Medulla oblongata (tissue), 1 donor: ENCODE measurements at regions not wholly inside any gene's neighbourhood (a gene's known extent, or its start where the extent isn't known, plus 50 kb on each side); places are given as distances from the start of the nearest gene placed in this dataset.
"Not testable (repeated sequence)": the region's sequence is repeated elsewhere in the genome, so short reads cannot be mapped to it uniquely, and the experiment has no call there.

ENCODE experiments used
- DNase-seq: peaks from one replicate; pipeline ENCODE4 v3.0.0-alpha.2; 2015; ENCODE audit errors: extremely low spot score

DNA sequence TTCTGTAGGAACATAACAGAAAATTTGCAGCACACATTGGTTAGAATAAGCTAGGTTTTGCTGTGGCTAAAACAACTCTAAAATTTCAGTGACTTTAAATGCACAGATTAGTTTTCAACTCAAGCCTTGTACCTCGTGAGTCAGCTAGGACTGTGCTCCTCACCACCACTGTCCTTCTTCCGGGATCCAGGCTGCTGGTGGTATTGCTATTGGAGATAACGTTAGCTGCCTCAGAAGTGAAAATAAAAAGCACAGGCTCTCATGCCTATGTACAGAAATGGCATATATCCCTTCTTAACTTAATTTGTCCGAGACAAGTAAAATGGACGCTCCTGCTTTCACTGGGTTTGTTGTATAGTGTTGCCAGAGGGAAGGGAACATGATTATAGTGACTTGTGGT is 931.1 kb upstream of the EYS start:
- no peak for DNase-seq

- no peak for DNase-seq
These were observed 921.9 kb upstream of the EYS start for GRCh38 chr6:66628917-66629316.

GRCh38 chr6:66623050-66623449 is 916.0 kb upstream of the EYS start:
- DNase-seq = no peak

DNA sequence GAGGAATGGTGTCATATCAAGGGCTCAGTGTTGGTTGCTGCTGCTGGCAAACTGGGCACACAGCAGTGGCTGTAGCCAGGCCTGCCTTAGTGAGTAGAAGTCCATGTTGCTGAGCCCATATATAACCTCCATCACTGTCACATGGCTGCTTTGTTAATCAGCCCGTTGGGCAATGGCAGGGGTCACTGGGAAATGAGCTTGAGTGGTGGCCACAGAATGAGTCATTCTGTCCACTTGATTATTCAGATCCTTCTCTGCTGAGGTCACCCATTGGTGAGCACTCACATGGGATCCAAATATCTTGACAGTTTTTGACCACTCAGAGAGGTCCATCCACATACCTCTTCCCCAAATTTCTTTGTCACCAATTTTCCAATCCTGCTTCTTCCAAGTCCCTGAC is 898.9 kb upstream of the EYS start:
- DNase-seq = no peak

DNA sequence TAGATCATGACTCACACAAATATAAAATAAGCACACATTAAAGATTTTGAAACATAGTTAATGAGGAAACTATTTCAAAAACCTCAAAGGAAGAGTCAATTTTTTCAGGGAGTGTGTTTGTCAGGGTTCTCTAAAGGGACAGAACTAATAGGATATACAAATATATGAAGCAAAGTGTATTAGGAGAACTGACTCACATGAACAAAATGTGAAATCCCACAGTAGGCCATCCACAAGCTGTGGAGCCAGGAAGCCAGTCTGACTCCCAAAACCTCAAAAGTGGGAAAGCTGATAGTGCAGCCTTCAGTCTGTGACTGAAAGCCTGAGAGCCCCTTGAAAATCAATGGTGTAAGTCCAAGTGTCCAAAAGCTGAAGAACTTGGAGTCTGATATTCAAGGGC is 898.0 kb upstream of the EYS start:
- DNase-seq = no peak

- no peak for DNase-seq
These were observed 892.5 kb upstream of the EYS start for GRCh38 chr6:66599541-66599940.

- no peak for DNase-seq
These were observed 871.3 kb upstream of the EYS start for GRCh38 chr6:66578362-66578761.

GRCh38 chr6:66568271-66568670 is 861.2 kb upstream of the EYS start:
- no peak for DNase-seq

DNA sequence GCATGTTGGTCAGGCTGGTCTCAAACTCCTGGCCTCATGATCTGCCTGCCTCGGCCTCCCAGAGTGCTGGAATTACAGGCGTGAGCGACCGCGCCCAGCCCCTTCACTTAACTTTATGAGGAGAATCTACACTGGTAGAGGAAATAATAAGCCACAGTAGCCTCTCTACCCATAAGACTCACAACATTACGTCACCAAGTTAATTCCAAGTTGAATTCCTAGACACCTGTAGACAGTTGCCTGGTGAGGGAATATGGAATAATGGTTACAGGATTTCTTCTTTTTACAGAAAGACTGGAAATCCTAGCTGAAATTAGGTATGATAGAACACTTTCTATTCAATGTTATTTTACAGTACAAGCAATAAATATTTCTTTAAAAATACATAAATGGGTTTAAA is 854.5 kb upstream of the EYS start:
- DNase-seq = no peak

DNA sequence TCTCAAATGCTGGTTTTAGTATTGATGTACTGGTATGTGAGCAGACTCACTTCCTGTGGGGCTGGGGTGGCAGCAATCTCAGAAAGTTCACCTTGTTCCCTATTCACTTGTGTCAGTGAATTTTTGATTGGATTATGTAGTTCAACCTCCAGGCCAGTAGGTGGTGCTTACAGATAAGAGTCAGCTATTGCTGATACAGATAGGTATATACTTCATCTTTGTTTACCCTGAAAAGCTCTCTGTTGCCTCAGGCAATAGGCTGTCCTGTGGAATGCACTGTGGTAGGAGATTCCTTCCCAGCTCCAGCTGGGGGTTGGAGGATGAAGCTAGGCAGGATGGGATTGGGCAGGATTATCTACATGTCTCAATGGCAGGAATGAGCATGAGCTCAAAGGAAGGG is 851.2 kb upstream of the EYS start:
- no peak for DNase-seq

DNA sequence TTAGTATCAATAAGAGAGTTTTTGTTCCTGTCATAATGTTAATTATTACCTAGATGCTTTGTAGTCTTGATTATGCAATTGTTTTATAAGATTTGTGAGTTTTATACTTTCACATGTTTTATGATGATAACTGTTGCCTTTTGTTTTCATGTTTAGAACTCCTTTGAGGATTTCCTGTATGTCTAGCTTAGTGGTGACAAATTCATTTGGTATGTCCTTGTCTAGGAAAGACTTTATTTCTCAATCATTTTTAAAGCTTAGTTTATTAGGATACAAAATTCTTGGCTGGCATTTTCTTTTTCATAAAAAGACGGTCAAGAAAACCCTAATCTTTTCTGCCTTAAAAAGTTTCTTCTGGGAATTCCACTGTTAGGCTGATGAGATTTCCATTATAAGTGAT is 849.9 kb upstream of the EYS start:
- DNase-seq = no peak

- DNase-seq = no peak
These were observed 848.1 kb upstream of the EYS start for GRCh38 chr6:66555082-66555481.

- no peak for DNase-seq
These were observed 846.4 kb upstream of the EYS start for GRCh38 chr6:66553441-66553840.

DNA sequence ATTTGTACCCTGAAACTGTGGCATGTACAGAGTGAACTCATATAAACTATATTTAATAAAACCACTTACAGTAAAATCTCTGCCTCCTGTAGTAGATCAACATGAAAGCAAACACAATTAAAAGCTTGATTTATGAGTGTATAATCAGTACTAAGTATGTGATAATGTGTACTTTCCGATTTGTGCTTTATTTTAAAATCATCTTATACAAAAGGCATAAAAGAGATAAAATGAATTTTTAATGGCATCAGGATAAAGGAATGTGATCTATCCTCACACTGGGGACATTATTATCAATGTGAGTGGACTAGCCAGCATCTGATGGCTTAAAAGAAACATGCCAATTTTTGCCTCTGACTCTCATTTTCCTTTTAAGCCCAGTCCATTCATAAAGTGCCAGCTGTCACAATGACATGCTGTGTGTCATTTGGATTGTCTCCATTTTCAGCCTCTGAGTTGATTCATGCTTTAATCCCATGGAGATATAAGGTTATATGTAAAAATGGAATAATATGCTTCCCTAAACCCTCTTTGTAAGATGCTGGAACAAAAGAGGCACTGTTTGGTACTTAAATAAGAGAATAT is 831.6 kb upstream of the EYS start:
- DNase-seq = peak; percentile 63

DNA sequence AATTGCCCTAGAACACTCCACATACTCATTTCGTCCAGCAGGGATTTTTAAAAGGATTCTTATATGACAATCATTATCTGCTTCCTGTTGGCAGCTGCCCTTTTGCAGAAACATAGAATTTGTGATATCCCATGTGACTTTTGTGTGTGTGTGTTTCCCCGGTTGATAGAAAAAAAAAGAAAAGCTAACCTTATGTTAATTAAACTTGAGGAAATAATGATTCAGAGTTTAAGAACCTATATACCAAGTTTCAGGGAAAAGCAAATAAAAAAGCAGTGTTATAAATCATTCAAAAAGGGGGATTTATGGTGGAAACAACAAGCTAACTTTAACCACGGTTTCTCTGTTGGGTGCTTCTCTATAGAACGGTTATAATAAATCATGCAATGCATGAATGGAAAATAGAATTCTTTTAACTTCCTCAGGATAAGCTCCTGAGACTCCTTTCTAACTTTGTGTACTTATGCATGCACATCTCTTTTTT is 826.9 kb upstream of the EYS start:
- DNase-seq = no peak

GRCh38 chr6:66526061-66526460 is 819.0 kb upstream of the EYS start:
- DNase-seq = no peak

- DNase-seq = no peak
These were observed 815.8 kb upstream of the EYS start for GRCh38 chr6:66522864-66523263.

DNA sequence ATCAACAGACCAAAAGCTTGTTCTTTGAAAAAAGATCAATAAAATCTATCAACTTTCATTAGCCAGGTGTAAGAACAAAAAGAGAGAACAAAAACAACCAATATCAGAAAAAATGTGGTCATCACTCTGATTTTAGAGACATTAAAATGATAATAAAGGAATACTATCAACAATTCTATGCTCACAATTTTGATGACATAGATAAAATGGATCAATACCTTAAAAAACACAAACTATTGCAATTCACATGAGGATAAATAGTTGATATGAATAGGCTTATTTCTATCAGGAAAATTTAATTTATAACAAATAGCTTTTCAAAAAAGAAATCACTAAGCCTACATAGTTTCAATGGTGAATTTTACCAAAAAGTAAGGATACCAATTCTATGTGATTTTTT is 809.4 kb upstream of the EYS start:
- DNase-seq = no peak

GRCh38 chr6:66508433-66508832 is 801.4 kb upstream of the EYS start:
- DNase-seq = no peak

DNA sequence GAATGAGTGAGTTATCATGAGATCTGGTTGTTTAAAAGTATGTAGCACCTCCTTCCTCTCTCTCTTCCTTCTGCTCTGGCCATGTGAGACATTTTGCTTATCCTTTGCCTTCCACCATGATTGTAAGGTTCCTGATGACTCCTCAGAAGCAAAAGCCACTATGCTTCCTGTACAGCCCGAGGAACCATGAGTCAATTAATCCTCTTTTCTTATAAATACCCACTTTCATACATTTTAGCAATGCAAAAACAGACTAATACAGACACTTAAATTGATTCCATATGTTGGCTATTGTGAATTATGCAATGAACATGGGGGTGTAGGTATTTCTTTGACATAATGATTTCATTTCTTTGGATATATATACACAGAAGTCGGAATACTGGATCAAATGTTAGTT is 792.8 kb upstream of the EYS start:
- DNase-seq = no peak

DNA sequence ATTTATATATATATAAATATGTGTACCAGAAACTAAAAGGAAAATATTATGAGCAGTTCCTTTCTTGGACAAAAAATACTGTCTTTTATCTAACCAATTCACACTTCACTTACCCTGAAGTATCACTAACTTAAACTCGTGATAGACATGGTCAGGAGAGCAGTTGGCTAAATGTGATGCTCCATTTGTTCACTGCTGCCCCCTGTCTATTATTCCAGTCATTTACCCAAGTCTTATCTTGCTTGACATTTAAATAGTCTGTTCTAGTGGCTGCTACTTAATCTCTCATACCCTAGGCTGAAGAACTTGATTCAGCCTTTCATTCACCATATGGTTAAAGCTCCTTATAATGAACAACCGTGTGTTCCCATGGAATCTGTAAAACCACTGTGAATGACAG is 789.6 kb upstream of the EYS start:
- no peak for DNase-seq

- DNase-seq = not testable (repeated sequence)
These were observed 787.6 kb upstream of the EYS start for GRCh38 chr6:66494643-66495042.

DNA sequence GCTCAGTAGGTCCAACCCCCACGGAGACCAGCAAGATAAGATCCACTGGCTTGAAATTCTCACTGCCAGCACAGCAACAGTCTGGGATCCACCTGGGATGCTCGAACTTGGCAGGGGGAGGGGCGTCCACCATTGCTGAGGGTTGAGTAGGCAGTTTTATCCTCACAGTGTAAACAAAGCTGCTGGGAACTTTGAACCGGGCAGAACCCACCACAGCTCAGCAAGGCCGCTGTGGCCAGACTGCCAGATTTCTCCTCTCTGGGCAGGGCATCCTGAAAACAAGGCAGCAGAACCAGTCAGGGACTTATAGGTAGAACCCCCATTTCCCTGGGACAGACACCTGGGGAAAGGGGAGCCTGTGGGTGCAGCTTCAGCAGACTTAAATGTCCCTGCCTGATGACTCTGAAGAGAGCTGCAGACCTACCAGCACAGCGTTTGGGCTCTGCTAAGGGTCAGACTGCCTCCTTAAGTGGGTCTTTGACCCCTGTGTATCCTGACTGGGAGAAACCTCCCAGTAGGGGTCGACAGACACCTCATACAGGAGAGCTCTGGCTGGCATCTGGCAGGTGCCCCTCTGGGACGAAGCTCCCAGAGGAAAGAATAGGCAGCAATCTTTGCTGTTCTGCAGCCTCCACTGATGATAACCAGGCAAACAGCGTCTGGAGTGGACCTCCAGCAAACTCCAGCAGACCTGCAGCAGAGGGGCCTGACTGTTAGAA is 782.4 kb upstream of the EYS start:
- no peak for DNase-seq

GRCh38 chr6:66481216-66481615 is 774.2 kb upstream of the EYS start:
- DNase-seq = no peak
